Endothelial cell of umbilical vein (primary cell): ENCODE measurements at regions not wholly inside any gene's neighbourhood (a gene's known extent, or its start where the extent isn't known, plus 50 kb on each side); places are given as distances from the start of the nearest gene placed in this dataset.

Experiments used
- BruUV-seq: library from RNA; stranded (reverse); fragments of 400-500 nt; replicated peaks from 2 replicates; lab custom pipeline; 2021; lab: Mats Ljungman, UMichigan
- CTCF ChIA-PET: fragments of 300-600, 350-600 bp; sonication (Branson Sonifier 250); formaldehyde crosslinking; loops from one replicate; lab custom pipeline; 2021; ENCODE audit warnings: antibody characterized with exemption, inconsistent platforms; lab: Charles Lee
- POLR2A ChIA-PET: fragments of 300-600, 350-600 bp; sonication (Branson Sonifier 250); formaldehyde crosslinking; loops from one replicate; lab custom pipeline; 2021; ENCODE audit warnings: antibody characterized with exemption, inconsistent platforms; lab: Charles Lee
- DNase-seq: peaks from one replicate; pipeline ENCODE4 v3.0.0-alpha.2; 2011; ENCODE audit warnings: low read depth, low spot score
- FAIRE-seq: peaks from 2 replicates; lab custom pipeline; 2011; peaks lifted over from hg19 to GRCh38; lab: Jason Lieb, UNC
- H2AFZ ChIP-seq: 2 replicates; pipeline ENCODE4 v1.6.0; 2012; ENCODE audit warnings: low read depth, low read length, control low read depth, inconsistent platforms
- H3K27ac ChIP-seq: 2 replicates; pipeline ENCODE4 v1.5.1; 2011; ENCODE audit warnings: low read depth, mild to moderate bottlenecking, control low read depth, low read length, moderate library complexity; ENCODE audit not compliant: insufficient read depth
- H3K27me3 ChIP-seq, 2 experiments: 2 replicates each; pipeline versions ENCODE4 v1.6.0 to v1.6.1; 2011; ENCODE audit warnings: low read length in 2 of 2, mixed read lengths in 1 of 2; ENCODE audit not compliant: control insufficient read depth in 2 of 2, insufficient read depth in 2 of 2
- H3K36me3 ChIP-seq, 2 experiments: 2 replicates in 1 of 2; 3 replicates in 1 of 2; pipeline ENCODE4 v1.5.1; 2011; ENCODE audit warnings: low read length in 2 of 2, mild to moderate bottlenecking in 1 of 2, moderate library complexity in 1 of 2; ENCODE audit not compliant: control insufficient read depth in 2 of 2, insufficient read depth in 2 of 2; ENCODE audit errors: extremely low read depth in 1 of 2
- H3K4me1 ChIP-seq: 3 replicates; pipeline ENCODE4 v1.5.1; 2011; ENCODE audit warnings: mild to moderate bottlenecking, low read length; ENCODE audit not compliant: control insufficient read depth, insufficient read depth; ENCODE audit errors: extremely low read depth
- H3K4me2 ChIP-seq: 2 replicates; pipeline ENCODE4 v1.6.1; 2011; ENCODE audit warnings: low read length, control low read depth, mixed read lengths; ENCODE audit not compliant: insufficient read depth
- H3K4me3 ChIP-seq, 3 experiments: fragments of 200-600 bp in 1 of 3; sonication (generic), shearing (Covaris generic) in 1 of 3; replicated peaks in 1 of 3; 2 replicates each; pipeline ENCODE4 v1.5.1; 2011 to 2016; ENCODE audit warnings: control low read depth in 3 of 3, low read length in 3 of 3, mild to moderate bottlenecking in 2 of 3, inconsistent platforms in 1 of 3, low read depth in 1 of 3, moderate library complexity in 1 of 3; ENCODE audit not compliant: insufficient read depth in 1 of 3
- H3K79me2 ChIP-seq: 2 replicates; pipeline ENCODE4 v1.6.0; 2012; ENCODE audit warnings: low read length, inconsistent platforms; ENCODE audit not compliant: control insufficient read depth, insufficient read depth
- H3K9ac ChIP-seq: replicated peaks from 2 replicates; pipeline ENCODE3; 2011; ENCODE audit warnings: low read length, control low read depth; ENCODE audit not compliant: insufficient read depth; ENCODE audit errors: extremely low read depth
- H3K9me1 ChIP-seq: replicated peaks from 3 replicates; pipeline ENCODE4 v1.6.0; 2011; ENCODE audit warnings: mild to moderate bottlenecking, low read length; ENCODE audit not compliant: control insufficient read depth, insufficient read depth; ENCODE audit errors: extremely low read depth
- H3K9me3 ChIP-seq: replicated peaks from 2 replicates; pipeline ENCODE4 v1.5.1; 2012; ENCODE audit warnings: low read length, inconsistent platforms; ENCODE audit not compliant: control insufficient read depth, insufficient read depth
- H4K20me1 ChIP-seq: replicated peaks from 2 replicates; pipeline ENCODE3; 2011; ENCODE audit warnings: mild to moderate bottlenecking, low read length; ENCODE audit not compliant: control insufficient read depth, insufficient read depth; ENCODE audit errors: extremely low read depth
- CTCF ChIP-seq, 2 donors: IDR thresholded peaks; 1 replicate in 1 of 2; 2 replicates in 1 of 2; pipeline ENCODE4 v1.5.1; 2011; ENCODE audit warnings: low read length in 2 of 2, mild to moderate bottlenecking in 2 of 2, moderate library complexity in 2 of 2, control low read depth in 1 of 2, inconsistent platforms in 1 of 2, low read depth in 1 of 2; ENCODE audit not compliant: insufficient read depth in 1 of 2; ENCODE audit errors: extremely low read depth in 1 of 2
- EZH2 ChIP-seq: IDR thresholded peaks from 2 replicates; pipeline ENCODE4 v1.6.1; 2012; ENCODE audit warnings: borderline replicate concordance, low read depth, mild to moderate bottlenecking, moderate library complexity, low read length, inconsistent platforms; ENCODE audit not compliant: severe bottlenecking
- FOS ChIP-seq: IDR thresholded peaks from 2 replicates; pipeline ENCODE4 v1.6.1; 2011; ENCODE audit warnings: mild to moderate bottlenecking, low read length, moderate library complexity, borderline replicate concordance; ENCODE audit not compliant: insufficient read depth
- GATA2 ChIP-seq: IDR thresholded peaks from 2 replicates; pipeline ENCODE4 v1.7.0; 2011; ENCODE audit warnings: low read depth, mild to moderate bottlenecking, moderate library complexity, mixed read lengths, low read length; ENCODE audit not compliant: insufficient read length, insufficient read depth
- JUN ChIP-seq: IDR thresholded peaks from 2 replicates; pipeline ENCODE4 v1.6.1; 2011; ENCODE audit warnings: borderline replicate concordance, low read depth; ENCODE audit not compliant: insufficient read length, insufficient read depth
- MAX ChIP-seq: IDR thresholded peaks from 2 replicates; pipeline ENCODE4 v1.6.1; 2011; ENCODE audit not compliant: insufficient read depth, insufficient read length
- MYC ChIP-seq: IDR thresholded peaks from one replicate; pipeline ENCODE4 v1.6.1; 2011; ENCODE audit warnings: mild to moderate bottlenecking, low read depth, low read length
- POLR2A ChIP-seq: IDR thresholded peaks from 2 replicates; pipeline ENCODE4 v1.6.1; 2012; ENCODE audit warnings: low read depth, mild to moderate bottlenecking, control low read depth, low read length
- dilution Hi-C: fragments of 300-500 bp; cut with MboI; formaldehyde crosslinking; loops from one replicate; pipeline ENCODE4 v1.15.0; 2019; ENCODE audit warnings: low sequenced_read_pairs; ENCODE audit not compliant: extremely low pct_ligation_motif_present
- intact Hi-C: fragments of 100-400 bp; cut with micrococcal nuclease; formaldehyde crosslinking; loops from one replicate; pipeline ENCODE4 v1.10.0; 2022

- Histone ChIP-seq H3K9ac (no peak overlapping the region), H3K79me2 (no peaks in the 10 kb centered on the region), H3K9me3 (no peaks in the 10 kb centered on the region), H3K27me3 (no peaks in the 10 kb centered on the region), H3K4me1 (peaks cover 12% of the 10 kb centered on the region), H2AFZ (no peak overlapping the region), H3K36me3 (no peaks in the 10 kb centered on the region), H3K27ac (no peak overlapping the region), H3K4me2 (no peak overlapping the region), H3K9me1 (no peaks in the 10 kb centered on the region), H3K4me3 (no peak overlapping the region), H4K20me1 (no peaks in the 10 kb centered on the region)
- dilution Hi-C loops: no loop called here
- FAIRE-seq (no peak), DNase-seq (no peak)
- BruUV-seq: no TSS peak
- TF ChIP-seq JUN (no peak), CTCF (IDR thresholded peaks at IDR 0.05; ENCODE audit: extremely low read depth in 1 of 2, insufficient read depth in 1 of 2, low read depth in 1 of 2, low read length in 2 of 2) (no peak), MAX (no peak), POLR2A (no peak), FOS (no peak), GATA2 (no peak), EZH2 (no peak), MYC (no peak)
- intact Hi-C loops: no loop called here
- ChIA-PET POLR2A (no interaction called here), CTCF (no interaction called here)
These were observed 432.7 kb downstream of the FOXO1 start for GRCh38 chr13:40233731-40234195.
